IMR-90 (cell line): ENCODE measurements at regions not wholly inside any gene's neighbourhood (a gene's known extent, or its start where the extent isn't known, plus 50 kb on each side); places are given as distances from the start of the nearest gene placed in this dataset.

Experiments
- ATAC-seq: fragments of 200-7000 bp; cut with Tn5 transposase; 2 replicates; pipeline ENCODE4 v1.9.1; 2020; ENCODE audit warnings: low read depth, mild to moderate bottlenecking, moderate library complexity
- BruUV-seq: library from RNA; stranded (reverse); fragments of 400-500 nt; replicated peaks from 2 replicates; lab custom pipeline; 2021; lab: Mats Ljungman, UMichigan
- CTCF ChIA-PET: fragments of 300-600 bp; formaldehyde crosslinking; extraction: SDS; loops from one replicate; lab custom pipeline; 2021; ENCODE audit warnings: antibody characterized with exemption; lab: Yijun Ruan, JAX
- POLR2A ChIA-PET: fragments of 300-600 bp; sonication (Branson Sonifier 250); formaldehyde crosslinking; loops from one replicate; lab custom pipeline; 2022; ENCODE audit warnings: antibody characterized with exemption; ENCODE audit not compliant: unreplicated experiment; lab: Charles Lee
- DNase-seq: peaks from one replicate; pipeline ENCODE4 v3.0.0; 2013
- H2AFZ ChIP-seq: replicated peaks from 2 replicates; pipeline ENCODE3; 2013; ENCODE audit warnings: low read length, mild to moderate bottlenecking; ENCODE audit not compliant: poor library complexity
- H2AK5ac ChIP-seq: 2 replicates; pipeline ENCODE4 v1.6.1; 2013; ENCODE audit warnings: low read depth, low read length, inconsistent platforms
- H2AK9ac ChIP-seq: replicated peaks from 2 replicates; pipeline ENCODE3; 2013; ENCODE audit warnings: mild to moderate bottlenecking, low read depth, low read length, moderate library complexity; ENCODE audit not compliant: poor library complexity
- H2BK120ac ChIP-seq: 2 replicates; pipeline ENCODE4 v1.6.1; 2013; ENCODE audit warnings: low read depth, low read length, inconsistent platforms
- H2BK15ac ChIP-seq: 3 replicates; pipeline ENCODE4 v1.6.1; 2013; ENCODE audit warnings: low read depth, low read length, inconsistent platforms
- H2BK20ac ChIP-seq: 2 replicates; pipeline ENCODE4 v1.6.1; 2013; ENCODE audit warnings: low read depth, mild to moderate bottlenecking, inconsistent platforms, low read length, moderate library complexity
- H2BK5ac ChIP-seq: 2 replicates; pipeline ENCODE4 v1.6.1; 2013; ENCODE audit warnings: mild to moderate bottlenecking, low read depth, low read length, inconsistent platforms; ENCODE audit not compliant: poor library complexity, severe bottlenecking
- H3K14ac ChIP-seq: replicated peaks from 2 replicates; pipeline ENCODE4 v1.6.1; 2013; ENCODE audit warnings: low read depth, low read length, inconsistent platforms
- H3K18ac ChIP-seq: 2 replicates; pipeline ENCODE4 v1.6.1; 2013; ENCODE audit warnings: low read depth, low read length, control low read depth
- H3K23ac ChIP-seq: 2 replicates; pipeline ENCODE4 v1.6.1; 2013; ENCODE audit warnings: low read depth, low read length, inconsistent platforms
- H3K27ac ChIP-seq: 2 replicates; pipeline ENCODE4 v1.5.1; 2013; ENCODE audit warnings: mild to moderate bottlenecking, control low read depth, low read length; ENCODE audit not compliant: insufficient read depth
- H3K27me3 ChIP-seq: 2 replicates; pipeline ENCODE4 v1.6.1; 2013; ENCODE audit warnings: low read length; ENCODE audit not compliant: control insufficient read depth, insufficient read depth
- H3K36me3 ChIP-seq: 2 replicates; pipeline ENCODE4 v1.6.1; 2013; ENCODE audit warnings: low read length, mixed read lengths; ENCODE audit not compliant: control insufficient read depth, insufficient read depth
- H3K4ac ChIP-seq: 2 replicates; pipeline ENCODE4 v1.6.1; 2013; ENCODE audit warnings: low read depth, low read length, inconsistent platforms
- H3K4me1 ChIP-seq: 2 replicates; pipeline ENCODE4 v1.6.1; 2013; ENCODE audit warnings: low read length, mixed read lengths; ENCODE audit not compliant: control insufficient read depth, insufficient read depth
- H3K4me2 ChIP-seq: 2 replicates; pipeline ENCODE4 v1.6.1; 2013; ENCODE audit warnings: low read depth, mild to moderate bottlenecking, control low read depth, low read length, moderate library complexity
- H3K4me3 ChIP-seq: 2 replicates; pipeline ENCODE4 v1.5.1; 2013; ENCODE audit warnings: low read depth, mild to moderate bottlenecking, control low read depth, low read length, moderate library complexity; ENCODE audit not compliant: insufficient read depth
- H3K56ac ChIP-seq: 2 replicates; pipeline ENCODE4 v1.6.1; 2013; ENCODE audit warnings: low read length, inconsistent platforms; ENCODE audit not compliant: insufficient read depth; ENCODE audit errors: extremely low read depth
- H3K79me1 ChIP-seq, 2 experiments: 2 replicates each; pipeline ENCODE4 v1.6.1; 2013; ENCODE audit warnings: low read length in 2 of 2, inconsistent platforms in 1 of 2, low read depth in 1 of 2
- H3K9ac ChIP-seq: 2 replicates; pipeline ENCODE4 v1.6.1; 2013; ENCODE audit warnings: low read depth, low read length, control low read depth
- H3K9me1 ChIP-seq: 2 replicates; pipeline ENCODE4 v1.6.1; 2013; ENCODE audit warnings: low read length, inconsistent platforms; ENCODE audit not compliant: insufficient read depth
- H3K9me3 ChIP-seq: 2 replicates; pipeline ENCODE4 v1.6.1; 2013; ENCODE audit warnings: low read length; ENCODE audit not compliant: control insufficient read depth, insufficient read depth
- H4K20me1 ChIP-seq: 2 replicates; pipeline ENCODE4 v1.6.1; 2013; ENCODE audit warnings: low read length, inconsistent platforms; ENCODE audit not compliant: insufficient read depth
- H4K5ac ChIP-seq: 2 replicates; pipeline ENCODE4 v1.6.1; 2013; ENCODE audit warnings: mild to moderate bottlenecking, low read depth, low read length, control low read depth
- H4K8ac ChIP-seq, 2 experiments: 2 replicates each; pipeline ENCODE4 v1.6.1; 2013; ENCODE audit warnings: low read depth in 2 of 2, low read length in 2 of 2, control low read depth in 1 of 2, inconsistent platforms in 1 of 2
- H4K91ac ChIP-seq: 2 replicates; pipeline ENCODE4 v1.6.1; 2013; ENCODE audit warnings: low read depth, low read length, inconsistent platforms; ENCODE audit not compliant: insufficient read depth
- BHLHE40 ChIP-seq: fragments of 150-350 bp; IDR thresholded peaks from 2 replicates; pipeline ENCODE4 v1.6.1; 2016; ENCODE audit warnings: mild to moderate bottlenecking, low read depth, low read length
- USF2 ChIP-seq: fragments of 150-350 bp; IDR thresholded peaks from 2 replicates; pipeline ENCODE4 v1.6.1; 2017; ENCODE audit warnings: mild to moderate bottlenecking, antibody characterized with exemption, low read length, low read depth
- WGBS, 2 experiments: methylation state at CpG; one replicate each; pipeline versions ENCODE4 v1.1.5 to v1.1.7; 2013; ENCODE audit warnings: missing lambda C conversion rate in 2 of 2; ENCODE audit not compliant: insufficient read length in 1 of 2; ENCODE audit errors: extremely low coverage in 2 of 2; 5-methylcytosine and 5-hydroxymethylcytosine counted together
- dilution Hi-C: fragments of 300-500 bp; cut with HindIII; formaldehyde crosslinking; loops from one replicate; pipeline ENCODE4 v1.14.3; 2018; ENCODE audit warnings: low sequenced_read_pairs; ENCODE audit not compliant: unreplicated experiment
- in situ Hi-C: fragments of 300-500 bp; cut with MboI; formaldehyde crosslinking; loops from 3 replicates; pipeline ENCODE4 v1.14.3; 2019; ENCODE audit warnings: low sequenced_read_pairs, inconsistent platforms, mixed read lengths
- intact Hi-C: fragments of 100-400 bp; cut with micrococcal nuclease; formaldehyde crosslinking; loops from 2 replicates; pipeline ENCODE4 v1.10.0; 2022

- peaks cover 2% of the 10 kb centered on the region; the same call in 1 of the 2 replicates for H3K4me1 ChIP-seq
- no peak overlapping the region for H2BK15ac ChIP-seq
- in situ Hi-C loops: no loop called here
- H3K9me1 ChIP-seq: no peaks in the 10 kb centered on the region
- no peak overlapping the region for H2AK9ac ChIP-seq
- no peaks in the 10 kb centered on the region for H3K9me3 ChIP-seq
- H3K4me2 ChIP-seq: no peak overlapping the region
- DNase-seq (peak; percentile 68), ATAC-seq (peak; percentile 83)
- no peaks in the 10 kb centered on the region for H3K79me1 ChIP-seq
- H3K27ac ChIP-seq: no peak overlapping the region
- WGBS, 2 experiments: no CpG with 5 or more reads among the region's 2 CpGs
- no peak overlapping the region for H3K4ac ChIP-seq
- no peak overlapping the region for H2BK5ac ChIP-seq
- intact Hi-C loops: no loop called here
- no peak overlapping the region for H3K56ac ChIP-seq
- dilution Hi-C loops: no loop called here
- no peak overlapping the region for H3K23ac ChIP-seq
- H3K4me3 ChIP-seq: no peak overlapping the region
- no TSS peak for BruUV-seq
- no peak overlapping the region for H3K18ac ChIP-seq
- H4K5ac ChIP-seq: no peak overlapping the region
- no peaks in the 10 kb centered on the region for H4K20me1 ChIP-seq
- no peak for TF ChIP-seq BHLHE40
- peak; percentile 42; the same call in 1 of the 2 replicates for TF ChIP-seq USF2
- H2AK5ac ChIP-seq: no peak overlapping the region
- H3K14ac ChIP-seq: no peak overlapping the region
- no peaks in the 10 kb centered on the region for H3K27me3 ChIP-seq
- H3K9ac ChIP-seq: no peak overlapping the region
- no peak overlapping the region for H4K91ac ChIP-seq
- POLR2A ChIA-PET: no interaction called here
- H2BK20ac ChIP-seq: 0 out of 2 replicates have a peak overlapping the region, but pooled peaks have one; percentile 12
- H4K8ac ChIP-seq: no peak overlapping the region
- CTCF ChIA-PET: no interaction called here
- H2AFZ ChIP-seq: no peak overlapping the region
- no peak overlapping the region for H2BK120ac ChIP-seq
- H3K36me3 ChIP-seq: no peaks in the 10 kb centered on the region
Observed at GRCh38 chr6:145278163-145278807, 457.0 kb downstream of the EPM2A start.
